Stomach (tissue), 8 donors: ENCODE measurements at regions not wholly inside any gene's neighbourhood (a gene's known extent, or its start where the extent isn't known, plus 50 kb on each side); places are given as distances from the start of the nearest gene placed in this dataset.
A peak's percentile ranks its signal among the peaks of the same experiment; 100 is the strongest.
"Not testable (repeated sequence)": the region's sequence is repeated elsewhere in the genome, so short reads cannot be mapped to it uniquely, and the experiment has no call there.

Experiments
- DNase-seq, 2 donors: peaks; one replicate each; pipeline versions ENCODE4 v3.0.0 to v3.0.0-alpha.2; 2013 to 2019
- H3K27ac ChIP-seq, 5 donors: fragments of 200-600 bp in 4 of 5; sonication (generic) in 4 of 5; one replicate each; pipeline ENCODE4 v1.5.1; 2013 to 2019; ENCODE audit warnings: mild to moderate bottlenecking in 1 of 5, moderate library complexity in 1 of 5
- H3K27me3 ChIP-seq, 3 donors: fragments of 200-600 bp; sonication (generic); one replicate each; pipeline ENCODE4 v1.5.1; 2017 to 2019; ENCODE audit warnings: mixed run types in 1 of 3
- H3K36me3 ChIP-seq, 4 donors: fragments of 200-600 bp; sonication (generic); 1 replicate in 3 of 4; 2 replicates in 1 of 4; pipeline ENCODE4 v1.5.1; 2016 to 2019
- H3K4me1 ChIP-seq, 4 donors: fragments of 200-600 bp; sonication (generic); one replicate each; pipeline ENCODE4 v1.5.1; 2016 to 2019
- H3K4me3 ChIP-seq, 4 donors: fragments of 200-600 bp; sonication (generic) in 3 of 4; one replicate each; pipeline ENCODE4 v1.5.1; 2016 to 2019; ENCODE audit warnings: mild to moderate bottlenecking in 1 of 4
- H3K9me3 ChIP-seq, 4 donors: fragments of 200-600 bp; sonication (generic); one replicate each; pipeline ENCODE4 v1.5.1; 2016 to 2019
- EP300 ChIP-seq: sonication (generic); formaldehyde crosslinking; IDR thresholded peaks from one replicate; pipeline ENCODE4 v1.6.1; 2017; ENCODE audit warnings: antibody characterized with exemption
- POLR2A ChIP-seq, 4 donors: fragments of 450-650 bp; IDR thresholded peaks; one replicate each; pipeline ENCODE4 v1.6.1; 2016; ENCODE audit warnings: antibody characterized with exemption in 4 of 4, control low read depth in 2 of 4, mild to moderate bottlenecking in 1 of 4, moderate library complexity in 1 of 4
- POLR2AphosphoS5 ChIP-seq, 3 donors: sonication (generic); formaldehyde crosslinking; IDR thresholded peaks; one replicate each; pipeline ENCODE4 v1.6.1; 2016; ENCODE audit warnings: antibody characterized with exemption in 3 of 3
- WGBS, 5 donors: extraction: QIAGEN DNeasy Blood & Tissue Kit in 3 of 5; methylation state at CpG; one replicate each; pipeline versions ENCODE4 v1.1.5 to v1.1.7; 2013 to 2018; 5-methylcytosine and 5-hydroxymethylcytosine counted together
- intact Hi-C: fragments of 100-400 bp; cut with DNase I; formaldehyde crosslinking; loops from one replicate; pipeline ENCODE4 v1.15.1; 2023; ENCODE audit warnings: low total_unique reads
- TF ChIP-seq, protein P1 (sequence below), 7 experiments: fragments of 450-650 bp in 4 of 7; fragments of 200-600 bp in 3 of 7; sonication (generic) in 3 of 7; IDR thresholded peaks; one replicate each; pipeline ENCODE4 v1.5.1; 2016 to 2019; ENCODE audit warnings: antibody characterized with exemption in 7 of 7, control low read depth in 2 of 7, mild to moderate bottlenecking in 1 of 7
- donor health status: healthy with polysubstance abuse.
- donor health status: Bipolar disorder and iron deficiency.
- donor health status: healthy.

GRCh38 chr5:68861099-68861498 is 232.7 kb upstream of the SLC30A5 start:
- peaks cover 0 to 11% (median 10%) of the 10 kb centered on the region in 4 donors for H3K9me3 ChIP-seq
- H3K36me3 ChIP-seq: no peaks in the 10 kb centered on the region
- DNase-seq: no peak
- H3K4me1 ChIP-seq: no peaks in the 10 kb centered on the region
- H3K27ac ChIP-seq: no peak overlapping the region
- intact Hi-C loops: no loop called here
- no peaks in the 10 kb centered on the region for H3K27me3 ChIP-seq
- TF ChIP-seq, protein P1, sequence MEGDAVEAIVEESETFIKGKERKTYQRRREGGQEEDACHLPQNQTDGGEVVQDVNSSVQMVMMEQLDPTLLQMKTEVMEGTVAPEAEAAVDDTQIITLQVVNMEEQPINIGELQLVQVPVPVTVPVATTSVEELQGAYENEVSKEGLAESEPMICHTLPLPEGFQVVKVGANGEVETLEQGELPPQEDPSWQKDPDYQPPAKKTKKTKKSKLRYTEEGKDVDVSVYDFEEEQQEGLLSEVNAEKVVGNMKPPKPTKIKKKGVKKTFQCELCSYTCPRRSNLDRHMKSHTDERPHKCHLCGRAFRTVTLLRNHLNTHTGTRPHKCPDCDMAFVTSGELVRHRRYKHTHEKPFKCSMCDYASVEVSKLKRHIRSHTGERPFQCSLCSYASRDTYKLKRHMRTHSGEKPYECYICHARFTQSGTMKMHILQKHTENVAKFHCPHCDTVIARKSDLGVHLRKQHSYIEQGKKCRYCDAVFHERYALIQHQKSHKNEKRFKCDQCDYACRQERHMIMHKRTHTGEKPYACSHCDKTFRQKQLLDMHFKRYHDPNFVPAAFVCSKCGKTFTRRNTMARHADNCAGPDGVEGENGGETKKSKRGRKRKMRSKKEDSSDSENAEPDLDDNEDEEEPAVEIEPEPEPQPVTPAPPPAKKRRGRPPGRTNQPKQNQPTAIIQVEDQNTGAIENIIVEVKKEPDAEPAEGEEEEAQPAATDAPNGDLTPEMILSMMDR (IDR thresholded peaks at IDR 0.05): no peak
- TF ChIP-seq POLR2A (IDR thresholded peaks at IDR 0.05) (no peak), POLR2AphosphoS5 (IDR thresholded peaks at IDR 0.05) (no peak), EP300 (no peak)
- no peak overlapping the region for H3K4me3 ChIP-seq

DNA sequence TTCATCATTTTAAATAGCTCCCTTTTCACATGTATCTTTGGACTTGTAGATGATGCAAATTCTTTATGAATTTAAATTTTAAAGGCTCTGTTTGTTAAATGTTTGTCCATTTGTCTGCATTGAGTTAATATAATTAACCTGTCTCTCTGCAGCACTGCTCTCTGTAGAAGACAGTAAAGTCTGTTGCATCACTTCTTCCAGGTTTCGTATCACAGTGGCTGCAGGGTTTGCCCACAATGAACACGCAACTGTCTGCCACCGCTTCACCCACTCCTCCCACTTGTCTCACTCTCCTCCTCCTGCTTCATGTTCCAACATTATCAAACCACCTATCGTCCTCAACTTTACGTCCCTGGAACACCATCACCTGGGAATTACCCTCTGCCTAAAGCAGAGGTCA is 231.3 kb upstream of the SLC30A5 start:
- no peak overlapping the region for H3K4me3 ChIP-seq
- no peak for TF ChIP-seq POLR2AphosphoS5 (IDR thresholded peaks at IDR 0.05)
- TF ChIP-seq, protein P1 (IDR thresholded peaks at IDR 0.05): no peak
- WGBS, 5 donors: 88 to 94% (median 89%) methylated on average over 5 of the region's 5 CpGs
- no peak overlapping the region for H3K27ac ChIP-seq
- H3K36me3 ChIP-seq: no peaks in the 10 kb centered on the region
- H3K9me3 ChIP-seq: peaks cover 0 to 11% (median 9%) of the 10 kb centered on the region in 4 donors
- DNase-seq: no peak
- H3K27me3 ChIP-seq: no peaks in the 10 kb centered on the region
- intact Hi-C loops: no loop called here
- no peaks in the 10 kb centered on the region for H3K4me1 ChIP-seq

DNA sequence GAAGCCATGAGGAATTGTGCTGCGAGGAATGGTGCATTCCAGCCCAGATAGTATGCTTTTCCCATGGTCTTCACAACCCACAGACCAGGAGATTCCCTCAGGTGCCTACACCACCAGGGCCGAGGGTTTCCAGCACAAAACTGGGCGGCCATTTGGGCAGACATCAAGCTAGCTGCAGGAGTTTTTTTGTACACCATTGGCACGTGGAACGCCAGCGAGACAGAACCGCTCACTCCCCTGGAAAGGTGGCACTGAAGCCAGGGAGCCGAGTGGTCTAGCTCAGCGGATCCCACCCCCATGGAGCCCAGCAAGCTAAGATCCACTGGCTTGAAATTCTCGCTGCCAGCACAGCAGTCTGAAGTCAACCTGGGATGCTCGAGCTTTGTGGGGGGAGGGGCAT is 228.6 kb upstream of the SLC30A5 start:
- DNase-seq, intact Hi-C loops, H3K36me3 ChIP-seq, H3K27ac ChIP-seq, H3K27me3 ChIP-seq, H3K4me3 ChIP-seq, H3K4me1 ChIP-seq: not testable (repeated sequence)
- WGBS, 5 donors: 87 to 94% (median 93%) methylated on average over 10 to 11 of the region's 11 CpGs
- H3K9me3 ChIP-seq: peaks cover 0 to 11% (median 9%) of the 10 kb centered on the region in 4 donors

DNA sequence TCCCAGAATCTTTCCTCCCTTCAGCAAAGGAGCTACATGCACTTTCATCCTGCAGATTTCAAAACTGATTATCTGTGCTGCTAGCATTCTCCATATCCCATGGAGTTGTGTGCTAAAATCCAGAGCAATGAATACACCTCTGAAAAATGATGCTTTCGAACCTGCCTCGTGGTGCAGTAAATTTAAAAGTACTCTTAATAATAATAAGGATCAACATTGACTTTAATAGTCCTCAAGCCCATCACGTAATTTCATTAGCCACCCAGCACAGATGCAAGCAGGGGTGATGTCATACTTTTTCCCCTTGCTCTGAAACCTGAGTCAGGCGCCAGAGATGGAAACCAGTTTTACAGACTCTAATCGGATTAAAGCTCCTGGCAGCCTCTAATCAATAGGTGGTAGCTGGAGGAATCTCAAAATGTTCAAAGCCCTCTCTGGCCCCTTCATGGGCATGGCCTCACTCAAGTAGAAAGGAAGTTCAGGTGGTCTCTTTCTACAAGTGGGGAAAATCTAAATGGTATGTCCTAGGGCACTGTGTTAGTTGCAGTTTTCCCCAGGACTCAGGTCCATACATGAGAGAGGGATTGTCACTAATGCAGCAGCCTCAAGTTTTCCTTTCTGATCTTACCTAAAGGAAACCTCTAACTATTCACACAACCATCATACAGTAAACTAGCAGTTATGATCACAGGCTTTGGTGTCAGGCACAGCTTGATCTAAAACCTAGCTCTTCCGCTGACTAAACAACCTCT is 221.6 kb upstream of the SLC30A5 start:
- no peak for TF ChIP-seq POLR2AphosphoS5 (IDR thresholded peaks at IDR 0.05)
- Histone ChIP-seq H3K4me1 (no peaks in the 10 kb centered on the region), H3K36me3 (no peaks in the 10 kb centered on the region), H3K9me3 (no peaks in the 10 kb centered on the region), H3K27me3 (no peaks in the 10 kb centered on the region), H3K27ac (no peak overlapping the region), H3K4me3 (no peak overlapping the region)
- WGBS, 5 donors: 60 to 66% (median 62%) methylated on average over 6 of the region's 6 CpGs
- intact Hi-C loops: no loop called here
- DNase-seq: peak in 1 of 2 donors; percentile 57

DNA sequence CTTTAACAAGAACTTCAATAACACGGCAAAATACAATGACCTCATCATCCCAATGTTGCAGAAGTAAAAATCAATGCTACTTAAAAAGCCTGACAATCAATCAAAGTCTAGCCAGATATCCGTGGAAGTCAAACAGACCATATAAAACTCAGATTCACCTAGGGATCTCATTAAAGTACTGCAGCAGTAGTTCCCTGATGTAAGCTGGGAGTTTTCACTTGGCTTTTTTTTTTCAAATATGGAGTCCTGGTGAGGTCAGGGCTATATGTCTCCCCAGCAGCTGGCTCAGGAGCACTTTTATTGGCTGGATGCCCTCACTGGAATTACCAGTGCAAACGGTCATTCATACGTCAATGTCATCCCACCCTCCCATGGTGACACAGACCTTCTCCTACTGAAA is 220.6 kb upstream of the SLC30A5 start:
- H3K9me3 ChIP-seq: no peaks in the 10 kb centered on the region
- H3K4me1 ChIP-seq: no peaks in the 10 kb centered on the region
- no peaks in the 10 kb centered on the region for H3K36me3 ChIP-seq
- no peaks in the 10 kb centered on the region for H3K27me3 ChIP-seq
- no peak overlapping the region for H3K27ac ChIP-seq
- intact Hi-C loops: no loop called here
- no peak overlapping the region for H3K4me3 ChIP-seq
- no peak for TF ChIP-seq POLR2A (IDR thresholded peaks at IDR 0.05)
- no peak for TF ChIP-seq POLR2AphosphoS5 (IDR thresholded peaks at IDR 0.05)
- peak in 1 of 2 donors; percentile 17 for DNase-seq
- WGBS, 5 donors: 50 to 59% (median 53%) methylated on average over 4 of the region's 4 CpGs

- no peak for DNase-seq
- H3K36me3 ChIP-seq: no peaks in the 10 kb centered on the region
- no peaks in the 10 kb centered on the region for H3K9me3 ChIP-seq
- H3K4me3 ChIP-seq: no peak overlapping the region
- no peak overlapping the region for H3K27ac ChIP-seq
- WGBS, 5 donors: 61 to 80% (median 78%) methylated on average over 3 of the region's 3 CpGs
- no peak for TF ChIP-seq EP300
- TF ChIP-seq, protein P1 (IDR thresholded peaks at IDR 0.05): no peak
- no peak for TF ChIP-seq POLR2A (IDR thresholded peaks at IDR 0.05)
- TF ChIP-seq POLR2AphosphoS5 (IDR thresholded peaks at IDR 0.05): no peak
- intact Hi-C loops: no loop called here
- H3K27me3 ChIP-seq: no peaks in the 10 kb centered on the region
- H3K4me1 ChIP-seq: no peaks in the 10 kb centered on the region
Observed at GRCh38 chr5:68875351-68875750, 218.5 kb upstream of the SLC30A5 start.
